IMR-90 (cell line): ENCODE measurements at regions not wholly inside any gene's neighbourhood (a gene's known extent, or its start where the extent isn't known, plus 50 kb on each side); places are given as distances from the start of the nearest gene placed in this dataset.

ENCODE experiments used
- ATAC-seq: fragments of 200-7000 bp; cut with Tn5 transposase; 2 replicates; pipeline ENCODE4 v1.9.1; 2020; ENCODE audit warnings: low read depth, mild to moderate bottlenecking, moderate library complexity
- BruUV-seq: library from RNA; stranded (reverse); fragments of 400-500 nt; replicated peaks from 2 replicates; lab custom pipeline; 2021; lab: Mats Ljungman, UMichigan
- CTCF ChIA-PET: fragments of 300-600 bp; formaldehyde crosslinking; extraction: SDS; loops from one replicate; lab custom pipeline; 2021; ENCODE audit warnings: antibody characterized with exemption; lab: Yijun Ruan, JAX
- POLR2A ChIA-PET: fragments of 300-600 bp; sonication (Branson Sonifier 250); formaldehyde crosslinking; loops from one replicate; lab custom pipeline; 2022; ENCODE audit warnings: antibody characterized with exemption; ENCODE audit not compliant: unreplicated experiment; lab: Charles Lee
- DNase-seq: peaks from one replicate; pipeline ENCODE4 v3.0.0; 2013
- H2AFZ ChIP-seq: replicated peaks from 2 replicates; pipeline ENCODE3; 2013; ENCODE audit warnings: low read length, mild to moderate bottlenecking; ENCODE audit not compliant: poor library complexity
- H2AK5ac ChIP-seq: 2 replicates; pipeline ENCODE4 v1.6.1; 2013; ENCODE audit warnings: low read depth, low read length, inconsistent platforms
- H2AK9ac ChIP-seq: replicated peaks from 2 replicates; pipeline ENCODE3; 2013; ENCODE audit warnings: mild to moderate bottlenecking, low read depth, low read length, moderate library complexity; ENCODE audit not compliant: poor library complexity
- H2BK120ac ChIP-seq: 2 replicates; pipeline ENCODE4 v1.6.1; 2013; ENCODE audit warnings: low read depth, low read length, inconsistent platforms
- H2BK15ac ChIP-seq: 3 replicates; pipeline ENCODE4 v1.6.1; 2013; ENCODE audit warnings: low read depth, low read length, inconsistent platforms
- H2BK20ac ChIP-seq: 2 replicates; pipeline ENCODE4 v1.6.1; 2013; ENCODE audit warnings: low read depth, mild to moderate bottlenecking, inconsistent platforms, low read length, moderate library complexity
- H2BK5ac ChIP-seq: 2 replicates; pipeline ENCODE4 v1.6.1; 2013; ENCODE audit warnings: mild to moderate bottlenecking, low read depth, low read length, inconsistent platforms; ENCODE audit not compliant: poor library complexity, severe bottlenecking
- H3K14ac ChIP-seq: replicated peaks from 2 replicates; pipeline ENCODE4 v1.6.1; 2013; ENCODE audit warnings: low read depth, low read length, inconsistent platforms
- H3K18ac ChIP-seq: 2 replicates; pipeline ENCODE4 v1.6.1; 2013; ENCODE audit warnings: low read depth, low read length, control low read depth
- H3K23ac ChIP-seq: 2 replicates; pipeline ENCODE4 v1.6.1; 2013; ENCODE audit warnings: low read depth, low read length, inconsistent platforms
- H3K27ac ChIP-seq: 2 replicates; pipeline ENCODE4 v1.5.1; 2013; ENCODE audit warnings: mild to moderate bottlenecking, control low read depth, low read length; ENCODE audit not compliant: insufficient read depth
- H3K27me3 ChIP-seq: 2 replicates; pipeline ENCODE4 v1.6.1; 2013; ENCODE audit warnings: low read length; ENCODE audit not compliant: control insufficient read depth, insufficient read depth
- H3K36me3 ChIP-seq: 2 replicates; pipeline ENCODE4 v1.6.1; 2013; ENCODE audit warnings: low read length, mixed read lengths; ENCODE audit not compliant: control insufficient read depth, insufficient read depth
- H3K4ac ChIP-seq: 2 replicates; pipeline ENCODE4 v1.6.1; 2013; ENCODE audit warnings: low read depth, low read length, inconsistent platforms
- H3K4me1 ChIP-seq: 2 replicates; pipeline ENCODE4 v1.6.1; 2013; ENCODE audit warnings: low read length, mixed read lengths; ENCODE audit not compliant: control insufficient read depth, insufficient read depth
- H3K4me2 ChIP-seq: 2 replicates; pipeline ENCODE4 v1.6.1; 2013; ENCODE audit warnings: low read depth, mild to moderate bottlenecking, control low read depth, low read length, moderate library complexity
- H3K4me3 ChIP-seq: 2 replicates; pipeline ENCODE4 v1.5.1; 2013; ENCODE audit warnings: low read depth, mild to moderate bottlenecking, control low read depth, low read length, moderate library complexity; ENCODE audit not compliant: insufficient read depth
- H3K56ac ChIP-seq: 2 replicates; pipeline ENCODE4 v1.6.1; 2013; ENCODE audit warnings: low read length, inconsistent platforms; ENCODE audit not compliant: insufficient read depth; ENCODE audit errors: extremely low read depth
- H3K79me1 ChIP-seq, 2 experiments: 2 replicates each; pipeline ENCODE4 v1.6.1; 2013; ENCODE audit warnings: low read length in 2 of 2, inconsistent platforms in 1 of 2, low read depth in 1 of 2
- H3K9ac ChIP-seq: 2 replicates; pipeline ENCODE4 v1.6.1; 2013; ENCODE audit warnings: low read depth, low read length, control low read depth
- H3K9me1 ChIP-seq: 2 replicates; pipeline ENCODE4 v1.6.1; 2013; ENCODE audit warnings: low read length, inconsistent platforms; ENCODE audit not compliant: insufficient read depth
- H3K9me3 ChIP-seq: 2 replicates; pipeline ENCODE4 v1.6.1; 2013; ENCODE audit warnings: low read length; ENCODE audit not compliant: control insufficient read depth, insufficient read depth
- H4K20me1 ChIP-seq: 2 replicates; pipeline ENCODE4 v1.6.1; 2013; ENCODE audit warnings: low read length, inconsistent platforms; ENCODE audit not compliant: insufficient read depth
- H4K5ac ChIP-seq: 2 replicates; pipeline ENCODE4 v1.6.1; 2013; ENCODE audit warnings: mild to moderate bottlenecking, low read depth, low read length, control low read depth
- H4K8ac ChIP-seq, 2 experiments: 2 replicates each; pipeline ENCODE4 v1.6.1; 2013; ENCODE audit warnings: low read depth in 2 of 2, low read length in 2 of 2, control low read depth in 1 of 2, inconsistent platforms in 1 of 2
- H4K91ac ChIP-seq: 2 replicates; pipeline ENCODE4 v1.6.1; 2013; ENCODE audit warnings: low read depth, low read length, inconsistent platforms; ENCODE audit not compliant: insufficient read depth
- BHLHE40 ChIP-seq: fragments of 150-350 bp; IDR thresholded peaks from 2 replicates; pipeline ENCODE4 v1.6.1; 2016; ENCODE audit warnings: mild to moderate bottlenecking, low read depth, low read length
- CEBPB ChIP-seq: IDR thresholded peaks from 2 replicates; pipeline ENCODE4 v1.6.1; 2012; ENCODE audit warnings: low read depth, low read length, improper control_type of control experiment
- CHD1 ChIP-seq: IDR thresholded peaks from 2 replicates; pipeline ENCODE4 v1.6.1; 2012; ENCODE audit warnings: low read depth, low read length, improper control_type of control experiment
- FOS ChIP-seq: fragments of 150-350 bp; IDR thresholded peaks from 2 replicates; pipeline ENCODE4 v1.6.1; 2016; ENCODE audit warnings: low read depth, low read length
- MAFK ChIP-seq: IDR thresholded peaks from 2 replicates; pipeline ENCODE4 v1.6.1; 2012; ENCODE audit warnings: low read depth, low read length, improper control_type of control experiment
- MAZ ChIP-seq: IDR thresholded peaks from 2 replicates; pipeline ENCODE4 v1.6.1; 2012; ENCODE audit warnings: low read depth, mild to moderate bottlenecking, low read length, improper control_type of control experiment, moderate library complexity, borderline replicate concordance
- MXI1 ChIP-seq: IDR thresholded peaks from 2 replicates; pipeline ENCODE4 v1.6.1; 2012; ENCODE audit warnings: low read depth, mild to moderate bottlenecking, low read length, moderate library complexity, borderline replicate concordance
- NFE2L2 ChIP-seq: fragments of 150-350 bp; IDR thresholded peaks from 2 replicates; pipeline ENCODE4 v1.6.1; 2016; ENCODE audit warnings: low read depth, mild to moderate bottlenecking, low read length
- POLR2A ChIP-seq: IDR thresholded peaks from 2 replicates; pipeline ENCODE4 v1.6.1; 2012; ENCODE audit warnings: mild to moderate bottlenecking, low read depth, low read length
- RCOR1 ChIP-seq: IDR thresholded peaks from 2 replicates; pipeline ENCODE4 v1.6.1; 2012; ENCODE audit warnings: mild to moderate bottlenecking, low read length, improper control_type of control experiment; ENCODE audit not compliant: insufficient replicate concordance
- RFX5 ChIP-seq: IDR thresholded peaks from 2 replicates; pipeline ENCODE4 v1.8.0; 2012; ENCODE audit warnings: low read depth, mild to moderate bottlenecking, low read length, moderate library complexity
- SMC3 ChIP-seq: fragments of 150-350 bp; IDR thresholded peaks from 2 replicates; pipeline ENCODE4 v1.6.1; 2016; ENCODE audit warnings: low read depth, mild to moderate bottlenecking, antibody characterized with exemption, low read length, moderate library complexity
- WGBS, 2 experiments: methylation state at CpG; one replicate each; pipeline versions ENCODE4 v1.1.5 to v1.1.7; 2013; ENCODE audit warnings: missing lambda C conversion rate in 2 of 2; ENCODE audit not compliant: insufficient read length in 1 of 2; ENCODE audit errors: extremely low coverage in 2 of 2; 5-methylcytosine and 5-hydroxymethylcytosine counted together
- dilution Hi-C: fragments of 300-500 bp; cut with HindIII; formaldehyde crosslinking; loops from one replicate; pipeline ENCODE4 v1.14.3; 2018; ENCODE audit warnings: low sequenced_read_pairs; ENCODE audit not compliant: unreplicated experiment
- in situ Hi-C: fragments of 300-500 bp; cut with MboI; formaldehyde crosslinking; loops from 3 replicates; pipeline ENCODE4 v1.14.3; 2019; ENCODE audit warnings: low sequenced_read_pairs, inconsistent platforms, mixed read lengths
- intact Hi-C: fragments of 100-400 bp; cut with micrococcal nuclease; formaldehyde crosslinking; loops from 2 replicates; pipeline ENCODE4 v1.10.0; 2022
- TF ChIP-seq, protein P1 (sequence below): fragments of 150-350 bp; IDR thresholded peaks from 2 replicates; pipeline ENCODE4 v1.6.1; 2017; ENCODE audit warnings: mild to moderate bottlenecking, antibody characterized with exemption, low read length, low read depth
- TF ChIP-seq, protein P2 (sequence below): fragments of 150-350 bp; IDR thresholded peaks from 2 replicates; pipeline ENCODE4 v1.6.1; 2016; ENCODE audit warnings: low read depth, mild to moderate bottlenecking, low read length, moderate library complexity, borderline replicate concordance
- TF ChIP-seq, protein P3 (sequence below): conservative IDR thresholded peaks from 2 replicates; pipeline ENCODE4 v1.5.1; 2012; ENCODE audit warnings: mild to moderate bottlenecking, low read depth, low read length, improper control_type of control experiment

DNA sequence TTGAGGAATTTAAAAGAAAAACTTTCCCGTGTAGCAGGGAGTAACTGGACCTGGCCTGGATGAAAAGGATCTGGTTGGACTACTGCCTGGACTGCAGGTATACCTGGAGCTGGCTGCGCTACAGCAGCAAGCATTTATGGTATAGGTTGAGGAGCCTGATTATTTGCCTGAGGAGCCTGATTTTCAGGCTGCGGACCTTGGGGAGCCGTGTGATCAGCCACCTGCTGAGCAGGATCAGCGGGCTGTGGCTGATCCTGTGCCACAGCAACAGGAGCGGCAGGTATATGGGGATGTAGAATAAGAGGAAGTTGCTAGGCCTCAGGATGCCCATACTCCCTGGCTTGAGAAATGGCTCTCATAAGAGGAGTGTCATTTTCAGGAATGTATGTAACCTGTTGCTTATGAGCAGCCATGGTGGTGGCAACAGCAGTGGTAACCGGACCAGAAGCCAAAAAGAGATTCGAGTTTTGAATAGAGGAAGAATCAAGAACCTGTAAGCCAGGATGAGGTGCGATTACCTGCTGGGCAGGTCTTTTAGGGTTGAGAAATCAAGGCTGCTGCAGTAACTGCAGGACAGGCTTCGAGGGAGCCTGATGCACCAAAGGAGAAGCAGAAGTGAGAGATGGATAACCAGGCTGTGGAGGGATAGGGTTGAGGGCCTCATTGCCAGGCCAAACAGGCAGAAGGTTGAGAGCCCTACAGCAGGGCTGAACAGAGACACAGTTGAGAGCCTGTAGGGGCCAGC lies 60.9 kb upstream of the ARL4D start:
- Histone ChIP-seq H3K27me3 (no peaks in the 10 kb centered on the region), H2BK20ac (no peak overlapping the region), H3K56ac (no peak overlapping the region), H2AK9ac (no peak overlapping the region), H4K91ac (no peak overlapping the region), H3K9ac (no peak overlapping the region), H4K8ac (no peak overlapping the region), H3K9me3 (no peaks in the 10 kb centered on the region), H3K79me1 (no peaks in the 10 kb centered on the region), H3K9me1 (peaks cover 3% of the 10 kb centered on the region; the same call in 1 of the 2 replicates), H3K23ac (no peak overlapping the region), H3K27ac (no peak overlapping the region), H2BK120ac (no peak overlapping the region), H3K36me3 (no peaks in the 10 kb centered on the region), H3K4ac (no peak overlapping the region), H3K4me3 (no peak overlapping the region), H2AFZ (no peak overlapping the region), H3K4me1 (peaks cover 10% of the 10 kb centered on the region), H2AK5ac (no peak overlapping the region), H2BK5ac (no peak overlapping the region), H3K14ac (no peak overlapping the region), H3K18ac (no peak overlapping the region), H4K20me1 (0 out of 2 replicates have a peak, but pooled peaks cover 7% of the 10 kb centered on the region), H2BK15ac (no peak overlapping the region), H3K4me2 (no peak overlapping the region), H4K5ac (no peak overlapping the region)
- WGBS, 2 experiments, result 93% methylated on average over 6 of the region's 10 CpGs; no CpG with 5 or more reads in 1 of the 2 experiments
- dilution Hi-C loops, result no loop called here
- TF ChIP-seq, protein P1, sequence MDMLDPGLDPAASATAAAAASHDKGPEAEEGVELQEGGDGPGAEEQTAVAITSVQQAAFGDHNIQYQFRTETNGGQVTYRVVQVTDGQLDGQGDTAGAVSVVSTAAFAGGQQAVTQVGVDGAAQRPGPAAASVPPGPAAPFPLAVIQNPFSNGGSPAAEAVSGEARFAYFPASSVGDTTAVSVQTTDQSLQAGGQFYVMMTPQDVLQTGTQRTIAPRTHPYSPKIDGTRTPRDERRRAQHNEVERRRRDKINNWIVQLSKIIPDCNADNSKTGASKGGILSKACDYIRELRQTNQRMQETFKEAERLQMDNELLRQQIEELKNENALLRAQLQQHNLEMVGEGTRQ, result no peak
- TF ChIP-seq CHD1 (no peak), POLR2A (no peak), BHLHE40 (no peak), CEBPB (no peak), FOS (no peak), MAFK (no peak), MAZ (no peak), MXI1 (no peak), SMC3 (no peak), RFX5 (no peak), RCOR1 (no peak), NFE2L2 (no peak)
- TF ChIP-seq, protein P2, sequence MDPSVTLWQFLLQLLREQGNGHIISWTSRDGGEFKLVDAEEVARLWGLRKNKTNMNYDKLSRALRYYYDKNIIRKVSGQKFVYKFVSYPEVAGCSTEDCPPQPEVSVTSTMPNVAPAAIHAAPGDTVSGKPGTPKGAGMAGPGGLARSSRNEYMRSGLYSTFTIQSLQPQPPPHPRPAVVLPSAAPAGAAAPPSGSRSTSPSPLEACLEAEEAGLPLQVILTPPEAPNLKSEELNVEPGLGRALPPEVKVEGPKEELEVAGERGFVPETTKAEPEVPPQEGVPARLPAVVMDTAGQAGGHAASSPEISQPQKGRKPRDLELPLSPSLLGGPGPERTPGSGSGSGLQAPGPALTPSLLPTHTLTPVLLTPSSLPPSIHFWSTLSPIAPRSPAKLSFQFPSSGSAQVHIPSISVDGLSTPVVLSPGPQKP, result no peak
- TF ChIP-seq, protein P3, sequence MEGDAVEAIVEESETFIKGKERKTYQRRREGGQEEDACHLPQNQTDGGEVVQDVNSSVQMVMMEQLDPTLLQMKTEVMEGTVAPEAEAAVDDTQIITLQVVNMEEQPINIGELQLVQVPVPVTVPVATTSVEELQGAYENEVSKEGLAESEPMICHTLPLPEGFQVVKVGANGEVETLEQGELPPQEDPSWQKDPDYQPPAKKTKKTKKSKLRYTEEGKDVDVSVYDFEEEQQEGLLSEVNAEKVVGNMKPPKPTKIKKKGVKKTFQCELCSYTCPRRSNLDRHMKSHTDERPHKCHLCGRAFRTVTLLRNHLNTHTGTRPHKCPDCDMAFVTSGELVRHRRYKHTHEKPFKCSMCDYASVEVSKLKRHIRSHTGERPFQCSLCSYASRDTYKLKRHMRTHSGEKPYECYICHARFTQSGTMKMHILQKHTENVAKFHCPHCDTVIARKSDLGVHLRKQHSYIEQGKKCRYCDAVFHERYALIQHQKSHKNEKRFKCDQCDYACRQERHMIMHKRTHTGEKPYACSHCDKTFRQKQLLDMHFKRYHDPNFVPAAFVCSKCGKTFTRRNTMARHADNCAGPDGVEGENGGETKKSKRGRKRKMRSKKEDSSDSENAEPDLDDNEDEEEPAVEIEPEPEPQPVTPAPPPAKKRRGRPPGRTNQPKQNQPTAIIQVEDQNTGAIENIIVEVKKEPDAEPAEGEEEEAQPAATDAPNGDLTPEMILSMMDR, result no peak
- no peak for DNase-seq
- in situ Hi-C loops, result no loop called here
- no TSS peak for BruUV-seq
- POLR2A ChIA-PET, result no interaction called here
- CTCF ChIA-PET, result interaction anchor here (1.4 kb wide), 1 partner anchor 19 kb away, joined by 4 read pairs; no protein-coding TSS in a partner anchor
- no peak for ATAC-seq
- intact Hi-C loops, result loop anchor here (2.0 kb wide), 1 partner anchor 311 kb away; no protein-coding TSS in a partner anchor
